SK-N-SH treated with all-trans-retinoic acid at 6 μM for 48 hours (cell line): ENCODE measurements at regions not wholly inside any gene's neighbourhood (a gene's known extent, or its start where the extent isn't known, plus 50 kb on each side); places are given as distances from the start of the nearest gene placed in this dataset.

Experiments used
- ATAC-seq: fragments of 200-7000 bp; cut with Tn5 transposase; 3 replicates; pipeline ENCODE4 v1.9.1; 2020; ENCODE audit warnings: mild to moderate bottlenecking, moderate library complexity
- ARNTL ChIP-seq: fragments of 450-650 bp; formaldehyde crosslinking; IDR thresholded peaks from 2 replicates; pipeline ENCODE4 v1.5.0; 2020; ENCODE audit warnings: low read depth, mild to moderate bottlenecking, moderate library complexity, borderline replicate concordance
- BACH2 ChIP-seq: fragments of 250-450 bp; sonication (Bioruptor Pico); IDR thresholded peaks from 2 replicates; pipeline ENCODE4 v1.9.0; 2021; ENCODE audit warnings: mild to moderate bottlenecking, borderline replicate concordance
- CREB5 ChIP-seq: fragments of 250-450 bp; sonication (Bioruptor Pico); IDR thresholded peaks from 2 replicates; pipeline ENCODE4 v1.5.1; 2020; ENCODE audit warnings: low read depth, mild to moderate bottlenecking, moderate library complexity
- CSDC2 ChIP-seq: fragments of 250-450 bp; sonication (Bioruptor Pico); IDR thresholded peaks from 2 replicates; pipeline ENCODE4 v1.5.0; 2020; ENCODE audit warnings: mild to moderate bottlenecking, moderate library complexity
- CSRNP3 ChIP-seq: fragments of 250-450 bp; sonication (Bioruptor Pico); IDR thresholded peaks from 2 replicates; pipeline ENCODE4 v1.5.1; 2021; ENCODE audit warnings: mild to moderate bottlenecking, moderate library complexity
- ESRRG ChIP-seq: fragments of 250-450 bp; sonication (Bioruptor Pico); IDR thresholded peaks from 2 replicates; pipeline ENCODE4 v1.6.1; 2021; ENCODE audit warnings: mild to moderate bottlenecking
- GLIS3 ChIP-seq: fragments of 250-450 bp; sonication (Bioruptor Pico); IDR thresholded peaks from 2 replicates; pipeline ENCODE4 v1.5.0; 2020; ENCODE audit warnings: mild to moderate bottlenecking, moderate library complexity
- ISL1 ChIP-seq: fragments of 250-450 bp; sonication (Bioruptor Pico); IDR thresholded peaks from 2 replicates; pipeline ENCODE4 v2.1.2; 2022; ENCODE audit warnings: mild to moderate bottlenecking, moderate library complexity
- OSR1 ChIP-seq: fragments of 250-450 bp; sonication (Bioruptor Pico); IDR thresholded peaks from 2 replicates; pipeline ENCODE4 v1.8.0; 2022; ENCODE audit warnings: moderate library complexity, mild to moderate bottlenecking, inconsistent platforms
- PATZ1 ChIP-seq: fragments of 250-450 bp; sonication (Bioruptor Pico); IDR thresholded peaks from 2 replicates; pipeline ENCODE4 v1.8.0; 2020; ENCODE audit warnings: mild to moderate bottlenecking, moderate library complexity, borderline replicate concordance
- POU6F1 ChIP-seq: fragments of 250-450 bp; sonication (Bioruptor Pico); IDR thresholded peaks from 2 replicates; pipeline ENCODE4 v1.8.0; 2021; ENCODE audit warnings: low read depth, mild to moderate bottlenecking, moderate library complexity, borderline replicate concordance
- PPARA ChIP-seq: fragments of 250-450 bp; sonication (Bioruptor Pico); IDR thresholded peaks from 2 replicates; pipeline ENCODE4 v1.5.0; 2020; ENCODE audit warnings: mild to moderate bottlenecking, borderline replicate concordance
- SNAI2 ChIP-seq: fragments of 250-450 bp; sonication (Bioruptor Pico); IDR thresholded peaks from 2 replicates; pipeline ENCODE4 v1.5.0; 2020; ENCODE audit warnings: mild to moderate bottlenecking, moderate library complexity
- TCF4 ChIP-seq: fragments of 250-450 bp; sonication (Bioruptor Pico); IDR thresholded peaks from 2 replicates; pipeline ENCODE4 v1.8.0; 2021; ENCODE audit warnings: mild to moderate bottlenecking, moderate library complexity, borderline replicate concordance
- TOX ChIP-seq: fragments of 250-450 bp; sonication (Bioruptor Pico); IDR thresholded peaks from 2 replicates; pipeline ENCODE4 v1.8.0; 2021; ENCODE audit warnings: mild to moderate bottlenecking, moderate library complexity, borderline replicate concordance
- ZC3H10 ChIP-seq: fragments of 250-450 bp; sonication (Bioruptor Pico); IDR thresholded peaks from 2 replicates; pipeline ENCODE4 v1.5.1; 2021; ENCODE audit warnings: mild to moderate bottlenecking, moderate library complexity
- ZFP3 ChIP-seq: fragments of 250-450 bp; sonication (Bioruptor Pico); IDR thresholded peaks from 2 replicates; pipeline ENCODE4 v1.5.0; 2020; ENCODE audit warnings: mild to moderate bottlenecking, moderate library complexity
- ZFP30 ChIP-seq: fragments of 450-650 bp; formaldehyde crosslinking; IDR thresholded peaks from 2 replicates; pipeline ENCODE4 v1.5.0; 2022; ENCODE audit warnings: mild to moderate bottlenecking, moderate library complexity
- ZNF70 ChIP-seq: fragments of 450-650 bp; formaldehyde crosslinking; IDR thresholded peaks from 2 replicates; pipeline ENCODE4 v1.5.0; 2020; ENCODE audit warnings: mild to moderate bottlenecking, moderate library complexity
- ZNF8 ChIP-seq: fragments of 450-650 bp; formaldehyde crosslinking; IDR thresholded peaks from 2 replicates; pipeline ENCODE4 v1.5.0; 2020; ENCODE audit warnings: mild to moderate bottlenecking, moderate library complexity

- TF ChIP-seq SNAI2 (CRISPR knock-in tag), result no peak
- no peak for TF ChIP-seq CSRNP3 (CRISPR knock-in tag)
- TF ChIP-seq TOX (CRISPR knock-in tag), result no peak
- TF ChIP-seq ESRRG, result no peak
- TF ChIP-seq PATZ1, result no peak
- TF ChIP-seq ZNF70, result no peak
- no peak for TF ChIP-seq GLIS3 (CRISPR knock-in tag)
- TF ChIP-seq ZFP3 (CRISPR knock-in tag), result no peak
- no peak for TF ChIP-seq POU6F1 (CRISPR knock-in tag)
- TF ChIP-seq ISL1, result no peak
- TF ChIP-seq PPARA, result no peak
- TF ChIP-seq TCF4, result no peak
- no peak for TF ChIP-seq CREB5 (CRISPR knock-in tag)
- TF ChIP-seq CSDC2 (CRISPR knock-in tag), result no peak
- no peak for TF ChIP-seq ZNF8
- no peak for TF ChIP-seq OSR1 (CRISPR knock-in tag)
- no peak for TF ChIP-seq ZC3H10
- TF ChIP-seq ARNTL, result no peak
- TF ChIP-seq BACH2, result no peak
- no peak for ATAC-seq
Measured at GRCh38 chr13:36599641-36600040, 74.2 kb upstream of the SERTM1 start.

- TF ChIP-seq ARNTL, result no peak
- TF ChIP-seq OSR1 (CRISPR knock-in tag), result no peak
- no peak for TF ChIP-seq ZFP3 (CRISPR knock-in tag)
- TF ChIP-seq ZC3H10, result no peak
- TF ChIP-seq CSRNP3 (CRISPR knock-in tag), result no peak
- TF ChIP-seq ZFP30 (CRISPR knock-in tag), result no peak
- TF ChIP-seq ESRRG, result no peak
- no peak for TF ChIP-seq PPARA
- no peak for TF ChIP-seq CREB5 (CRISPR knock-in tag)
Measured at GRCh38 chr13:36601186-36601585, 72.6 kb upstream of the SERTM1 start.

GRCh38 chr13:36606060-36606459 lies 67.8 kb upstream of the SERTM1 start:
- ATAC-seq, result no peak
- TF ChIP-seq ZC3H10, result no peak
- TF ChIP-seq PPARA, result no peak
- no peak for TF ChIP-seq CREB5 (CRISPR knock-in tag)

More at GRCh38 chr13:36601186-36601585, 72.6 kb upstream of the SERTM1 start:
- ATAC-seq, result no peak
